Brain microvascular endothelial cell (primary cell): ENCODE measurements at regions not wholly inside any gene's neighbourhood (a gene's known extent, or its start where the extent isn't known, plus 50 kb on each side); places are given as distances from the start of the nearest gene placed in this dataset.

ENCODE experiments used
- DNase-seq: peaks from one replicate; pipeline ENCODE4 v3.0.0-alpha.2; 2020
- H3K27ac ChIP-seq: fragments of 250-450 bp; sonication (Bioruptor Pico); 2 replicates; pipeline ENCODE4 v1.5.1; 2020; ENCODE audit warnings: mild to moderate bottlenecking, moderate library complexity
- H3K27me3 ChIP-seq: fragments of 250-450 bp; sonication (Bioruptor Pico); replicated peaks from 2 replicates; pipeline ENCODE4 v1.5.1; 2020; ENCODE audit warnings: mild to moderate bottlenecking
- H3K36me3 ChIP-seq: fragments of 250-450 bp; sonication (Bioruptor Pico); replicated peaks from 2 replicates; pipeline ENCODE4 v1.5.1; 2020; ENCODE audit warnings: mild to moderate bottlenecking
- H3K4me3 ChIP-seq: 2 replicates; pipeline ENCODE4 v1.5.1; 2011; ENCODE audit warnings: low read depth, mild to moderate bottlenecking, control low read depth, low read length, moderate library complexity
- CTCF ChIP-seq: IDR thresholded peaks from 2 replicates; pipeline ENCODE4 v1.5.1; 2011; ENCODE audit warnings: low read depth, mild to moderate bottlenecking, moderate library complexity, low read length, control low read depth, inconsistent platforms; ENCODE audit errors: missing control alignments
- in situ Hi-C: cut with HindIII; loops from 2 replicates; pipeline ENCODE4 v1.10.0; 2017; ENCODE audit warnings: low sequenced_read_pairs, low pct_ligation_motif_present

GRCh38 chr10:83037653-83038052, 1101.7 kb upstream of the GHITM start:
- H3K27ac ChIP-seq, result no peak overlapping the region
- in situ Hi-C loops, result no loop called here
- TF ChIP-seq CTCF, result no peak

GRCh38 chr10:83038631-83039030, 1100.7 kb upstream of the GHITM start:
- no peak for DNase-seq
- H3K4me3 ChIP-seq, result no peak overlapping the region
- in situ Hi-C loops, result no loop called here
- TF ChIP-seq CTCF, result no peak
- H3K27me3 ChIP-seq, result no peaks in the 10 kb centered on the region
- no peak overlapping the region for H3K27ac ChIP-seq
- H3K36me3 ChIP-seq, result no peaks in the 10 kb centered on the region

More at GRCh38 chr10:83037653-83038052, 1101.7 kb upstream of the GHITM start:
- Histone ChIP-seq H3K4me3 (no peak overlapping the region), H3K27me3 (no peaks in the 10 kb centered on the region), H3K36me3 (no peaks in the 10 kb centered on the region)
- no peak for DNase-seq

GRCh38 chr10:83045731-83046130, 1093.6 kb upstream of the GHITM start:
- TF ChIP-seq CTCF, result no peak
- in situ Hi-C loops, result no loop called here
- DNase-seq, result no peak
- Histone ChIP-seq H3K36me3 (no peaks in the 10 kb centered on the region), H3K27ac (no peak overlapping the region), H3K4me3 (no peak overlapping the region), H3K27me3 (no peaks in the 10 kb centered on the region)

GRCh38 chr10:83050815-83051214, 1088.5 kb upstream of the GHITM start:
- in situ Hi-C loops, result no loop called here
- no peak overlapping the region for H3K4me3 ChIP-seq
- H3K27ac ChIP-seq, result no peak overlapping the region
- no peak for DNase-seq
- no peaks in the 10 kb centered on the region for H3K27me3 ChIP-seq
- H3K36me3 ChIP-seq, result no peaks in the 10 kb centered on the region
- TF ChIP-seq CTCF, result no peak

- H3K27me3 ChIP-seq, result no peaks in the 10 kb centered on the region
- no peak overlapping the region for H3K27ac ChIP-seq
- in situ Hi-C loops, result no loop called here
- no peak overlapping the region for H3K4me3 ChIP-seq
- TF ChIP-seq CTCF, result no peak
- H3K36me3 ChIP-seq, result no peaks in the 10 kb centered on the region
- no peak for DNase-seq
Observed at GRCh38 chr10:83062871-83063270, 1076.4 kb upstream of the GHITM start.

- H3K36me3 ChIP-seq, result no peaks in the 10 kb centered on the region
- H3K27ac ChIP-seq, result no peak overlapping the region
- in situ Hi-C loops, result no loop called here
- no peak overlapping the region for H3K4me3 ChIP-seq
- no peak for TF ChIP-seq CTCF
- H3K27me3 ChIP-seq, result no peaks in the 10 kb centered on the region
- DNase-seq, result no peak
Observed at GRCh38 chr10:83073472-83073871, 1065.8 kb upstream of the GHITM start.
